ENCODE measurements at regions not wholly inside any gene's neighbourhood (a gene's known extent, or its start where the extent isn't known, plus 50 kb on each side); places are given as distances from the start of the nearest gene placed in this dataset.
"Not testable (repeated sequence)": the region's sequence is repeated elsewhere in the genome, so short reads cannot be mapped to it uniquely, and the experiment has no call there.

- DNase-seq: peak; percentile 43
Observed at GRCh38 chr6:156262014-156262413, 515.2 kb upstream of the ARID1B start.

- DNase-seq: no peak
Observed at GRCh38 chr6:156260815-156261214, 516.4 kb upstream of the ARID1B start.

- no peak for DNase-seq
Observed at GRCh38 chr6:156258981-156259380, 518.2 kb upstream of the ARID1B start.

- no peak for DNase-seq
Observed at GRCh38 chr6:156256161-156256560, 521.0 kb upstream of the ARID1B start.

- DNase-seq: no peak
Observed at GRCh38 chr6:156254240-156254639, 522.9 kb upstream of the ARID1B start.

- no peak for DNase-seq
Observed at GRCh38 chr6:156250593-156250992, 526.6 kb upstream of the ARID1B start.

- DNase-seq: no peak
Observed at GRCh38 chr6:156242206-156242605, 535.0 kb upstream of the ARID1B start.

- no peak for DNase-seq
Observed at GRCh38 chr6:156231026-156231765, 546.0 kb upstream of the ARID1B start.

GRCh38 chr6:156219973-156220372 is 557.2 kb upstream of the ARID1B start:
- DNase-seq: no peak

GRCh38 chr6:156205678-156206077 is 571.5 kb upstream of the ARID1B start:
- no peak for DNase-seq

GRCh38 chr6:156199182-156199581 is 578.0 kb upstream of the ARID1B start:
- DNase-seq: peak; percentile 79

GRCh38 chr6:156197513-156197912 is 579.7 kb upstream of the ARID1B start:
- DNase-seq: no peak

GRCh38 chr6:156194981-156195380 is 582.2 kb upstream of the ARID1B start:
- DNase-seq: no peak

- no peak for DNase-seq
Observed at GRCh38 chr6:156193381-156193780, 583.8 kb upstream of the ARID1B start.

GRCh38 chr6:156191895-156192294 is 585.3 kb upstream of the ARID1B start:
- no peak for DNase-seq

- DNase-seq: not testable (repeated sequence)
Observed at GRCh38 chr6:156191390-156191789, 585.8 kb upstream of the ARID1B start.

- peak; percentile 83 for DNase-seq
Observed at GRCh38 chr6:156190270-156190669, 586.9 kb upstream of the ARID1B start.

GRCh38 chr6:156189714-156190113 is 587.5 kb upstream of the ARID1B start:
- no peak for DNase-seq

GRCh38 chr6:156189195-156189594 is 588.0 kb upstream of the ARID1B start:
- DNase-seq: no peak

GRCh38 chr6:156185113-156185512 is 592.1 kb upstream of the ARID1B start:
- peak; percentile 2 for DNase-seq

GRCh38 chr6:156183678-156184077 is 593.5 kb upstream of the ARID1B start:
- DNase-seq: peak; percentile 41

GRCh38 chr6:156182356-156182755 is 594.8 kb upstream of the ARID1B start:
- DNase-seq: no peak

- no peak for DNase-seq
Observed at GRCh38 chr6:156181506-156181905, 595.7 kb upstream of the ARID1B start.

GRCh38 chr6:156175971-156176421 is 601.2 kb upstream of the ARID1B start:
- peak; percentile 83 for DNase-seq

GRCh38 chr6:156175433-156175832 is 601.7 kb upstream of the ARID1B start:
- no peak for DNase-seq
